HG03558 (cell line): ENCODE measurements at regions not wholly inside any gene's neighbourhood (a gene's known extent, or its start where the extent isn't known, plus 50 kb on each side); places are given as distances from the start of the nearest gene placed in this dataset.
"Not testable (repeated sequence)": the region's sequence is repeated elsewhere in the genome, so short reads cannot be mapped to it uniquely, and the experiment has no call there.

Experiments
- ATAC-seq: cut with Tn5 transposase; IDR thresholded peaks from one replicate; pipeline ENCODE4 v1.9.1; 2021; ENCODE audit warnings: moderate number of reproducible peaks; ENCODE audit not compliant: unreplicated experiment; ENCODE audit errors: extremely low read depth

DNA sequence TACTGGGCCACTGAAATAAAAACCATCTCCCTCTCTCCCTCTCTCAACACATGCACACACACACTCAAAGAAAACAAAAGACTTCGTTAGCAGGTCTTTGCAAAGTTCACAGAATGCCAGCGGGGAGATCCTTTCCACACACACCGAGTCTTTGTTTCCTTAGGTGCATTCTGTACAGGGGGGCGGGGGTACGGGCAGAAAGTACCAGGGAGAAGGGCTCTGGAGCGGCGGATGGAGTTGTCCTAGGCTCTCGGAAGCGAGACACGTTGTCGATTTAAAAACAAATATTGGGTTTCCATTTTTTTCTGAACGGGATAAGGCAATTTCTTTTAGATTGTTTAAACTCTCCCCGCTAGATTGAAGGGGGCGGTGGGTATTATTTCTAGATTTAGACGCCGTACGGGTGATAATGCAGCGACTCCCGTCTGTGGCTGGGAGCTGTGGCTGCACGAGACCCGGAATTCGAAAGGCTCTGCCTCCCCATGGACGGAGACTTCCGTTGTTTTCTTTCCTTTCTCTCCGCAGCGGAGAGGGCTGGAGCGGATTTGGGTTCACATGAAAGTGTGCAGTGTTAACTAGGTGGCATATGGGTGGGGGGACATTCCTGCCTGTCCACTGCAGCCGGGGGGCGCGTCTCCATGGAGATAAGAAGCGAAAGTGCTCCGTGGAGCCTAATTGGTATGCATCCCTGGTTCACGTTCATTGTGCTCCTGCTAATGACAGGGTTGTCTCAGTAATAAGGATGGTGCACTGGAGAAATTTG, 357.9 kb downstream of the TEX29 start:
- not testable (repeated sequence) for ATAC-seq

DNA sequence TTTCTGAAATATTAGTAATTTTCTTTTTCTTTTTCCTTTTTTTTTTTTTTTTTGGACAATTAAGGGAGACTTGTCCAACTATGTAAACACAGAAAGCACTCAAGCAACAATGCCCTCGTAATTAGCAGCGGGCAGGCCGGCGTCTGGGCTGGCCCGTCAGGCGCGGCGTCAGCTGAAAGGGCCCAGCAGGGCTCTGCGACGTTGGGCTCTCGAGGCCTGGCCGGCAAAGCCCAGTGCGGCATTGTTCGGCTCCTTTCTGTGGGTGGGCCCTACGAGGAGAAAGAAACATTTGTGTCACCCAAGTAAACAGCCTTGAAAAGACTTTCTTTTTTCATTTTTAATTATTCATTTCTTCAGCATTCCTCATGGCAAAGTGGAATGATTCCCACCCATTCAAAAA, 359.2 kb downstream of the TEX29 start:
- ATAC-seq: not testable (repeated sequence)

DNA sequence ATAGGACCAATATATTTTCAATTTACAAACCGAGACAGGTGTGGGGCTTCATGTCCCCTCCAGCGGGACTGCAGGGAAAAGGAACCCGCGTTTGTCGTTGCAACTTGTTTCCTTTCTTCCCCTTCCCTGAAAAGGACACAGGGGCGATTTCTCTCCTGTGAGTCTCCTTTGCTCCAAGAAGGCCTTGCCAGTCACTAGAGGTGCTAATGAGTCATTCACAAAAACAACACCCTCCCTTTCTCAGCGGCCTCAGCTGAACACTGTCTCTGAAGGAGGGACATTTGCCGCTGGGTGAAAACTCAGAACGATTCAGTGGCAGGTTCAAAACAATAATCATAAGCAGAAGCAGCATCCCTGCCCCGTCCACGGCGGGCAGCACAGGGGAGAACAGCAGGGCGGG, 359.7 kb downstream of the TEX29 start:
- not testable (repeated sequence) for ATAC-seq

DNA sequence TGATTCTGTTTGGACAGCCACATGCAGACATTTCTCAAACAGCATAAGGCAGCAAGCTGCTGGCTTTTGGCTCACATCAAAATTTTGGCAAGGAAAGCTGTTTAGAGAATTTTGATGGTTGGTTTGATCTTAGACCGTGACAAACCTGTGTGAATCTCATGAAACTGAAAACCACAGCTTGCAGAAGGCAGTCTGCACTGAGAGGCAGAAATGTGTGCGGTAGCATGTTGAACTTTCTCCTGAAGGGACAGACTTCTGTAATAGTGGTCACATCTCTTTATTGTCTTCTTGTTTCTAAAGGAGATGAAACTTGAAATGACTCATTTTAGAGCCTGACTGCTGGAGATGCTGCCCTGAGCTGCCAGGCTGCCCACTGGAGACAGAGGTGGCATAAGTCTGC, 371.6 kb downstream of the TEX29 start:
- ATAC-seq: peak; percentile 56

DNA sequence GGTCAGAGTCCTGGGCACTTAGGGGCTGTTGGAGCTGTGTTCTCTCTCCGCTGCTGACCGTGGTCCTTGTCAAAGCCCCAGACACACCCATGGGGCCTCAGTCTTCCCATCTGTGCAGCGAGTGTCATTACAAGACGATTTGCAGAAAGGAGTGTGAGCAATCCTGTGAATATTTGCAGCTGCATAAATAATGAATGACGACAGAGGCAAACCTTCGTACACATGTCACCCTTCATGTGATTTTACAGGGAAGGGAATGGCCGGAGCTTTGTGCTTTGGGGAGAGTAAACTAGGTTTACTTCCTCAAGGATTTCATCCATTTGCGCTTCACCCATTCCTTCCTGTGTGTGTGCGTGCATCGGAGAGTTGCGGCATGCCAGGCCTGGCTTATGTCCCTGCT, 370.8 kb upstream of the SOX1 start:
- ATAC-seq: not testable (repeated sequence)

DNA sequence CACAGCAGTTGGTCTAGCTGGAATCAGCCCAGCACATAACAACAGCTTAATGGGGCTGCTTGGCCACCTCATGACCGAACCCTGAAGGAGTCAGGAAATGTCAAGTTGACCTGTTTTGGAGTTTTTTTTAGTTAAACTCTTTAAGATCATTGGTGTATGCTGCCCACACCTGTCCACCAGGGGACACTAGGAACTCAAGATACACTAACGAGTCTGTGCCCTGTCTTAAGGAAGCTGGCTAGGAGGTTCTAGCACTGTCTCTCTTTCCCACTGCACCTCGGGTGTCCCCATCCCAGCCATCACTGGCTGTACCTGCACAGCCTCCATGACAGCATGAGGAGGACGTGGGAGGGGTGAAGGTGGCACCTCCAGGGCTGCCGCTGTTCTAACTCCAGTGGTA, 364.9 kb upstream of the SOX1 start:
- ATAC-seq: not testable (repeated sequence)
